ENCODE measurements at regions not wholly inside any gene's neighbourhood (a gene's known extent, or its start where the extent isn't known, plus 50 kb on each side); places are given as distances from the start of the nearest gene placed in this dataset.
A peak's percentile ranks its signal among the peaks of the same experiment; 100 is the strongest.
"Not testable (repeated sequence)": the region's sequence is repeated elsewhere in the genome, so short reads cannot be mapped to it uniquely, and the experiment has no call there.

DNA sequence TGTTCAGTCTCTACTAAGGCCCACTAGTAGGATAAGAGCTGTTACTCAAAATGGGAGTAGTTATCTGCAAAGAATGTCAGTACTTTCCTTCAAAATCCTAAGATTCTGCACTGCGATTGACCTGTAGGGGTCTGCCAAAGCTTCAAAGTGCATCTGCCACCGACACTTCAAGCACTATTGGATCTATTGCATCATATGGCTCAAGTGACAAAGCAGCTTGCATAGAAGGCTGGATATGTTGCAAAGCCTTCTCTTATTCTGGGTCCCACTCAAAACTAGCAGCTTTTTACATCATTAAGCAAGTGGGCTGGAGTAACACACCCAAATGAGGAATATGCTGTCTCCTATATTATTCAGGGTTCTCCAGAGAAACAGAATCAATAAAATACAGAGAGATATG is 115.4 kb upstream of the EMCN start:
- DNase-seq (ENCODE audit: low spot score) = no peak

DNA sequence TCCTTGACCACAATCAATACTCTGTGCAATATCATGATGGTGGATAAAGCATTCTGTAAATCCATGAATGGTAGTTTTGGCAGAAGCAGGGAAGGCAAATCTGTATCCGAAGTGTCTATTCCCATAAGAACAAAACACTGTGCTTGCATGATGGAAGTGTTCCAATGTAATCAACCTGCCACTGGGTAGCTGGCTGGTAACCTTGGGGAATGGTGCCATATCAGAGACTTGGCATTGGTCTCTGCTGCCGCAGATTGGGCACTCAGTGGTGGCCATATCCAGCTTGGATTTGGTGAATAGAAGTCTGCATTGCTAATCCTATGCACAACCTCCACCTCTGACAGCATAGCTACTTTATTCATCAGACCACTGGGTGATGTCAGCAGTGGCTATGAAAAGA is 114.3 kb upstream of the EMCN start:
- DNase-seq (ENCODE audit: low spot score) = no peak

DNA sequence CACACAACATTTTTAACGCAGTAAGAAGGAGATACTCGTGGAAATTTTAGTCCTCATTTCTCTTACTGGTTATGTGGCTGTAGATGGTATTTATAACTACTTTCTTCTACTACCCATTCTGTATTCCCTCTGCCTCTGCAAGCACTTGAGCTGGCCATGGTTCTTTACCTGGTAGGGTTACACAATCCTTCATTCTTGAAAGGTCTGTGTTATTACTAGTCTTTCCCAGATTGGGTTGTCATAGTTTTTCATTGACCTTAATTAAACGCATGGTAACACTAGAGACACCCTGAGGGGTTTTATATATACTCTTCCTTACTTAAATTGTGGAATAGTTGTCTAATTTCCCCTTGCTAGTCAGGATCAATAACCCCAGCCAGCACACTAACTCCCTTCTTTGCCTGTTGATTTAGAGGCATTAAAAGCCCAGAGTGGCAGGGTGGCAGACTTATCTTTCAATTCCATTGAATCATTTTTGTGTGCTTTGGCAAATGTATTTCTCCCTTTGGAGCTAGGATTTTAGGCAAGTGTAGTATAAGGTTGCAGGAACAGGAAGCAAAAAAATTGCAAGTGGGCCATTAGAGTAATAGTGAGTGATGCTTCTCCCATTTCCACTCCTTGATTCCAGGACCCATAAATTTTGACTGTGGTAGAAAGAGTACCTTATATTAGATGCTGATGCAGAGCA is 113.6 kb upstream of the EMCN start:
- no peak for DNase-seq (ENCODE audit: low spot score)

DNA sequence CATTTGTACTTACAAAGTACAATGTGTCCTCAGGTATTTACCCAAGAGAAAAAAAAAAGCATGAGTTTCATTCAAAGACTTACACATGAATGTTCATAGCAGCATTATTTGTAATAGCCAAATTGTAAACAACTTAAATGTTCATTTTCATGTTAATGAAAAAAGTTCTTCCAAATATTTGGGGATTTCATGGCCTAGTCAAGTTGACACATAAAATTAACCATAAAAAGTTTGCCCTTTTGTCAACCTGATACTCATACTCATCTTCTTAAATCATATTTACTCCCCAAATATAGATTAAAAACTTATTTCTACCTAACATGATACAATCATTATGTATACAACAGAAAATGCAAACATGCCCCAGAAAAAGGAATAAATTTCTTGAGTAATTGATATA is 112.5 kb upstream of the EMCN start:
- DNase-seq (ENCODE audit: low spot score) = no peak

DNA sequence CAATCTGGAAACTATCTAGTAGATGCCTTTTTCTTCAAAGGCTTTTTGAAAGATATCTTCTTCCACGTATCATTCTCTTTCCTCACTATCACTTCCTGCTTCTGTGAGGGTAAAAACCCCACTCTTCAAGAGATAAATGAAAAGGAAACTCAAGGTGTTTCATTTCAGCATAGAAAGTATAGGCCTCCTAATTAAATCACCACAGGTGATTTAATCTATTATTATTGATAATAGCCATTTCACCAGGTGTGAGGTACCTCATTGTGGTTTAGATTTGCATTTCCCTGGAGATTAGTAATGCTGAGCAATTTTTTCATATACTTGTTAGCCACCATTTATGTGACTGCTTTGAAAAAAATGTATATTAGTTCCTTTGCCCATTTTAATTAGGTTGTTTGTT is 92.0 kb upstream of the EMCN start:
- no peak for DNase-seq (ENCODE audit: low spot score)

DNA sequence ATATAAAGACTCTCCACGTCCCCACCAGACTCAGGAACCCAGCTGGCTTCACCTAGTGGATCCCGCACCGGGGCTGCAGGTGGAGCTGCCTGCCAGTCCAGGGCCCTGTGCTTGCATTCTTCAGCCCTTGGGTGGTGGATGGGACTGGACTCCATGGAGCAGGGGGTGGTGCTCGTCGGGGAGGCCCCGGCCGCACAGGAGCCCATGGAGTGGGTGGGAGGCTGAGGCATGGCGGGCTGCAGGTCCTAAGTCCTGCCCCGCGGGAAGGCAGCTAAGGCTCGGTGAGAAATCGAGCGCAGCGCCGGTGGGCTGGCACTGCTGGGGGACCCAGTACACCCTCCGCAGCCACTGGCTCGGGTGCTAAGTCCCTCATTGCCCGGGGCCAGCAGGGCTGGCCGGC is 90.8 kb upstream of the EMCN start:
- DNase-seq (ENCODE audit: low spot score) = not testable (repeated sequence)

DNA sequence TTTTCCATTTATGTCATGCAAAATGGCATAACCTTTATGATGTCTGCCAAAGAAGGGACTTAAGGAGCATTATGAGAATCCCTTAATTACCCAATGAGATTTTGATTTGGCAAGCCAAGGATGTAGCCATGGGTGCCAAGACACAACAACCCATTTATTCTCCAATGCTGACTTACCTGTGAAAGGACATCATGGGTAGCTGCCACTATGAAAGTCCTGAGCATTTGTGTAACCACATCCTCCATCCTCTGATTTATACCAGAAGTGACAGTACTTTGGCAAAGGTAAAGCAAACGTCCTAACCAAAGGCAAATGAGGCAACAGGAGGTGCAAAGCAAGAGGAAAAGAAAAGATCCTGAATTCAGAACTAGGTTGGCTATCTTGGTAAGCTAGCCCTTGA is 87.3 kb upstream of the EMCN start:
- DNase-seq (ENCODE audit: low spot score) = no peak

DNA sequence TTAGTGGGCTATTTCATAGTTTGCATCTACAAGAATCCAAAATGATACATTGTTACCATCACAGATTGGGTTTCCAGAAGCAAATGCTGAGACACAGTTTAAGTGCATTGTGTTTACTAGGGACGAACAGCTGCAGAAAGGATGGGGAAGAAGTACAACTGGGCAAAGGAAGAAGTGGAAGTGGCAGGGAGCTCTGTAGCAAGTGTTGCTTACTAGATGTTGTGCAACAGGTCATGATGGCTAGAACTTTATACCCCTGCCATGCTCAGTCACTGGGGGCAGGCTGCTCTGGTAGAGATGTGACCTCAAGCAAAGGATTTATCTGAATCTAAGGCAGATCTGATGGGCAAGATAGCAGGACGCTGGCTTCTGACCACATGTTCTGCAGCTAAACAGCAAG is 76.1 kb upstream of the EMCN start:
- DNase-seq (ENCODE audit: low spot score) = no peak

DNA sequence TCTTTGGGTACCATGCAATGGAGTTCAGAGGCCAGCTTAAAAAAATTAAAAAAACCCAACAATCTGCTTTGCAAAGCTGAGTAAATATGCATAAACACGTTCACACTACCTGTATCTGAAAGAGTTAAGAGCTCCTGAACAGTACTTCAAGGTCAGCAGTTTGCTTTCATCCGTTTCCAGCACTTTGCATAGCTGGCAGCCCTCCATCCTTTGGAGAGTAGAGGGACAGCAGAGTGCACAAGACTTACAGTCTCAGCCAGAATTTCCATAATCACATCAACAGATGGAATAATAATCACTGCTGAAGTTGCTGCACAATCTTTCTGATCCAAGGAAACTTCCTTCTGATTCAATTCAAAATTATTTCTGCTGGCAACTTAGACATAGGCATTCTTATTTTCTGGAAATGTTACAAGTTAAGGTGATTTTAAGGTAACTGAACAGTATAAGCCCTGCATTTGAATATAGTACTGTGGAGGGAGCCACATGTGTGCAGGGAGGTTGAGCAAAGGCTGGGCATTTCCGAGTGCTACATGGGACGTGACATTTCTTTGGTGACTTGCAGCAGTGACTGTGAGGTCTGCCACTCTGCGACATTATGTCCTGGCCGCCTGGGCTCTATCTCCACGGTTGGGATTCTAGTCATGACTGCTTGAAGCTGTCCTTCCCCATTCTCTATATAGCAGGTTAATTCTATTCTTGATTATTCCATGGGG is 73.5 kb upstream of the EMCN start:
- DNase-seq (ENCODE audit: low spot score) = peak; percentile 4

DNA sequence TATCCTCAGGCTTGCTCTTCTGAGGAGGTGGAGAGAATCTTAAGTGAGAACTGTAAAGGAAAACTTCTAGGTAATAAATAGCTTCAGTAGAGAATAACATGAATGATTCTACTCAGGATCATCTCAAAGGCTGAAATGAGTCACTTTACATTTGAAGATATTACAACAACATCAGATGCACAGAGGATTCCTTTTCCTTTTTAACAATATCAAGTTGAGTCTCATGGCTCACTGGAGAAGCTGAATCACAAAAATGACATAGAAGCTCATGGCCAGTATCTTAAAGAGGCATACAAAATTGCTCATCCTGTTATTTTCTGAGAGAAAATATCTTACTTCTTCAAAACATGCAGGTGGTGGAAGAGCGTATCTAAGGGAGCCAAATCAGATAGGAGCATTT is 72.5 kb upstream of the EMCN start:
- DNase-seq (ENCODE audit: low spot score) = peak; percentile 59

DNA sequence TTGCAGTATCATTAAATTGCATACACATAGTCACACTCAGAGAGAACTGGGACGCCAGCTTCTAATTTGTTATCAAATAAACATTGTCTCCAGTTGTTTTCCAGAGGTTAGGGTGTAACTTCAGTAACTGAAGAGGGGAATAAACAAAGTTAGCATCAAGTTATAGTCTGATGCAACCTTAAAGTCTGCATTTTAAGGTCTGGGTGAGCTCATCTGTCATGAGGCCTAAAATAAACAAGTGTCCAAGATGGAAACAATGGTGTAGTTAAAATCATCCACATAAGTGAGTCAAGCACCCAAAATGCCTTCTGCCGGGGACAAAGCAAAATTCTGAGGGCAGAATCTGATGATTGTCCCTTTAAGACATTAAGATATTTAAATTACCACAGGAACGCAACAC is 70.3 kb upstream of the EMCN start:
- DNase-seq (ENCODE audit: low spot score) = no peak

DNA sequence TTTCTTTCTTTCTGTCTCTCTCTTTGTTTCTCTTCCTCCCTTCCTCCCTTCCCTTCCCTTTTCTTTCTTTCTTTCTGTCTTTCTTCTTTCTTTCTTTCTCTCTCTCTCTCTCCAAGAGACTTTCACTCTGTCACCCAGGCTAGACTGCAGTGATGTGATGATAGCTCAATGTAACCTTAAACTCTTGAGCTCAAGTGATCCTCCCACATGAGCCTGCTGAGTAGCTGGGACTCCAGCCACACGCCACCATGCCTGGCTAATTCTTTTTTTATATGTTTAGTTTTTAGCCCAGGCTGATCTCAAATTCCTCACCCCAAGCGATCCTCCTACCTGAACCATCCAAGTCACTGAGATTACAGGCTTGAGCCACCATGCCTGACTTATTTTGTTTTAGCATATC is 64.3 kb upstream of the EMCN start:
- DNase-seq (ENCODE audit: low spot score) = no peak

DNA sequence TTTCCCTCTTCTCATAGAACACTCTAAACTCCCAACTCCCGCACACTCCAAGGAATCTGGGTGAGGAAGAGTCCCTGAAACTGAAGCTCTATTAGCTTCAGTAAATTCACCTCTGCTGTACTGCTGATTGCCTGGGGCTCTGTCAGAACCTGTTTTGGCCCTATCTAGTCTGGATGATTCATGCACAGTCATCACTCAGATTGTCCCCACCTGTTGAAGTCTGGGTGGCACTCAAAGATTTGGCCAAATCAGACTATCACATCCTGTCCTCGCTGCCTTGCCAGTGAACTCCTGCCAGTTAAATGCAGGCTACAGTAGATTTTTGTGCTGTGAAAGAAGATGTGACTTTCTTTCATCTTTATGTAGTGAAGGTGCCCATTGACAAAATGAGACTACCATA is 63.5 kb upstream of the EMCN start:
- DNase-seq (ENCODE audit: low spot score) = peak; percentile 44

DNA sequence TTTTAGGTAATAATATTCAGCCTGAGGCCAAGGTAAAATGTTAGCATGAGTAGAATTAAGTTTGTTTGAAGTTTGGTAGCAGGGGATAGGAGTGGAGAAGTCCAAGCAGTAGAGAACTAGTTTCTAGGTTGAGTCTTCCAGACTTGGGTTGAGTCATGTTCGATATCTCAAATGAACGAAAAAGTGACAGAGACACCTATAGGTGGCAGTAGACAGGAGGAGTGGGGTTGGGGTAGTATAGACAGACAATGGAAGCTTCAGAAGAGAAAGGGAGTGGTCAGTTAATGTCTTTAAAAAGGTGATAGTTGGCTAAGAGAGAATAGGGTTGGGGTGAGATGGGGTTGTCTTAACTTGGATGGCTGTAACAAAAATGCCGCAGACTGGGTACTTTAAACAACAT is 58.7 kb upstream of the EMCN start:
- no peak for DNase-seq (ENCODE audit: low spot score)

DNA sequence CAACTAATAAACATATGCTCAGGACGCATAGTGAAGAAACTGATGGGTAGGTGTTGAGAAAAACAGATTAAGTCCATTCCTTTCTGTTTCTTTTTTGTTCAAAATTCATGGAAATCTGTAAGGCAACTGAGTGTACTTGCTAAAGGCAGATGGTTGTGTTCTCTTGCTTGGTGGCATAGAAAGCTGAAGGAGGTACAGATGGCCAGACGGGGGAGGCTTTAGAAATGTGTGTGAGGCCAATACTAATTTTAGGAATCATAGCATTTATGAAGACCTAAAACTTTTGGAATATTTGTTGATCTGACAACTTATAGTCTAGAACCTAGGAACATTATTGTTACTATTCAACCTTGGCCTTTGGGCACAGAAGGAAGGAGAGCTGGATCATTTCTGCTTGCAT is 56.8 kb upstream of the EMCN start:
- no peak for DNase-seq (ENCODE audit: low spot score)

DNA sequence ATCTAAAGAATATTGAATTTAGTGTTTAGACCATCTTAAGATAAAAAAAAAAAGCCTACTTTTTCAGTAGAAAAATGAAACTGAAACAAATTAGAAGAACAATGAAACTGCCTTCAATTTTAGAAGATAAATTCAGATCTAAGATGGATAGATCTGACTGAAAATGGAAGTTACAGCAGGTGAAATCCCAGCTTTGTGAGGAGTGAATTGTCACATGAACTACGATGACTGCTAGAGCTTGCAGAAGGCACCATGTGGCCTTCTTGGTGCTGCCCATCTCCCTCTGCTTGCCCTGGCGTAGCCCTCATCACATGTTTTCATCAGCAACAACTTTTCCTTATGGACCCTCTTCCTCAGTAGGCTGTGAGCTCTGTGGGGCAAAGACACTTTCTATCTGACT is 51.4 kb upstream of the EMCN start:
- DNase-seq (ENCODE audit: low spot score) = no peak
